Hematopoietic multipotent progenitor cell treated with erythropoietin and hydrocortisone succinate and interleukin-3 and kit ligand, for 4 days (in vitro differentiated cells): ENCODE measurements at regions not wholly inside any gene's neighbourhood (a gene's known extent, or its start where the extent isn't known, plus 50 kb on each side); places are given as distances from the start of the nearest gene placed in this dataset.
"Not testable (repeated sequence)": the region's sequence is repeated elsewhere in the genome, so short reads cannot be mapped to it uniquely, and the experiment has no call there.

Source experiments
- DNase-seq: peaks from one replicate; pipeline ENCODE4 v3.0.0-alpha.2; 2015

DNA sequence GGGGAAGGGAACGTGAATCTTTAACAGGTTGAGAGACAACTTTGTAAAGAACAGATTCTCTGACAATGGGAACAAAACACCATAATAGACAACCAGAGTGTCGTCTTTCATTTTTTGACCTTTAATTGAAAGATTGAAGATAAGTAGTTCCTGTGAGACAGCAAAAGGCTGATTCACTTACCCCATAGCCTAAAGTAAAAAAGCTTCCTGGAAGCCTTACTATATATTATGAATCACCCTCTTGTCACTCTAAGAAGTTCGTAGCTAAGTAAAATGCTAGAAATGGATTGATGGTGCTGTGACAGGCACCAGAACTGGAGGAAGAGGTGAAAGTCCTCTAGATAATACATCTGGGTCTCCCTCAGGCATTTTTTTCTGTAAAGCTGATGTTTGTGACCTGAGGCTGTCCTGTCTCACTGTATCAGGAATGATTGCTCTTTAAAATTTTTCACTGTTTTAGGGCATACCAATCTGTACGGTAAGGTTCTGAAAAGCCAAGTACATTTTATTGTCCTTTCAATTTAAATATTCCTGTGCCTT lies 824.6 kb upstream of the SEMA6D start:
- no peak for DNase-seq

DNA sequence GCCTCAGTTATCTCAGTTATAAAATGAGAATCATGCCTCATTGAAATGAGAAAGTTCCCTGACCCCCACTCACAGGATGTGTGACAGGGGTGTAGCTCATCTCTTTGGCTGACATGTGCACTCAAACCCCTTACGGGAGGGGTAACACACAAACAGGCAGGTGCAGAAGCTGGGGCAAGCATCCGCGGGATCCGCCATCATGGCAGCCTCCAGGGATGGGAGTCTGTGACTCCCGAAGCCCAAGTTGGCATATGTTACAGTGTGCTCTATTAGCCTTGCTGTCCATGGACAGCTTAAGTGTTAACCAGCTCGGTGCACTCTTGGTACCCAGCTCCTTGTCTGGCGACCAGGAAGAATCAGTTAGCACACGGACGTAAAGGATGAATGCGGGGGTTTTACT lies 822.7 kb upstream of the SEMA6D start:
- no peak for DNase-seq

DNA sequence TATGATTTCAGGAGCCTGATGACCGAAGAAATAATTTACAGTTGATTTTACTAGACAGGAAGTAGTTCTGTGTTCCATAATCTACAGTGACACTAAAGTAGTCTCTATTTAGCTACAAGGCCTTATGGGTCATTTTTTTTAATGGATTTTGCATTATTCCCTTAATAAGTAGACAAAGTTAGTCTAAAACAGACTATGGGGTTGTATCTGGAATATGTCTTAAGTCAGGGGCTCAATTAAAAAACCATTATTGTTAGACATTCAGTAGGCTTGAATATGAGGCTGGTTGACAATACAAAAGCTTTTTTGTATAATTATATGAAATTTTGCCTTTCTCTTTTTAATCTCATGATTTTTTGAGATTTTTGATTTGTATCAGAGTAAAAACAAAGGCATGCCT lies 820.0 kb upstream of the SEMA6D start:
- no peak for DNase-seq

DNA sequence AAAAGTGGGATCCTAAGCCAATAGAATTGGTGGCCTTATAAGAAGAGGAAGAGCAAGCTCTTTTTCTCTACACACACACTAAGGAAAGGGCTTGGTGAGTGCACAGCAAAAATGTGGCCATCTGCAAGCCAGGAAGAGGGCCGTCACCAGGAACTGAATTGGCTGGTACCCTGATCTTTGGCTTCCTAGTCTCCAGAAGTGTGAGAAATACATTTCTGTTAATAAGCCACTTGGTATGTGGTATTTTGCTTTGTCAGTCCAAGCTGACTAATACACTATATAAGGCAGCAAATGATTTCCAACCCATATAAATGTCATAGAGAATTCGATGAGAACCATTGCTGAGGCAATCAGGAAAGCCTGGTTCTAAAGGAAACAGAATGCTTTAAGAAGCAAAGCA lies 816.3 kb upstream of the SEMA6D start:
- DNase-seq, result no peak

DNA sequence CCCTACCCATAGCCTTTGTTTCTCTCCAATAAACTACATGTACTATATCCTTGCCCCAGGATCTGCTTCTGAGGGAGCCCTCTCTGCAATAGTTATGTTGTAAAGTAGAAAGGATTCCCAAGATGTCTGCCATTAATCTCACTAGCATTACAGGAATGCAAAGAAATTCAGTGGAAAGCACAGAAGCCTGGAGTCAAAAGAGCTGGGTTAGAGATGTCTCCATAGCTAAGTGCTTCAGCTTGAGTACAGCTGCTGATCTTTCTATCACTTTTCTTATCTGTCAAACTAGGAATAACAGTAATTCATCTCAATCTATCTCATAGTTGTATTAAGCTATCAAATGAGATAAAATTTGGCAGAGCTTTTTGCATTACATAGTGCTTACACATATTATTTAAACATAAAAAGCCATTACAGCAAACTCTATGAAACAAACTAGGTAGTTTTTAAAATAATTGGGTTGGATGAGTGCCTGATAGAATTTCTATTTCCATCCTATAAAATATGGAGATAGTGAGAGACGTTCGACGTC lies 799.5 kb upstream of the SEMA6D start:
- no peak for DNase-seq

DNA sequence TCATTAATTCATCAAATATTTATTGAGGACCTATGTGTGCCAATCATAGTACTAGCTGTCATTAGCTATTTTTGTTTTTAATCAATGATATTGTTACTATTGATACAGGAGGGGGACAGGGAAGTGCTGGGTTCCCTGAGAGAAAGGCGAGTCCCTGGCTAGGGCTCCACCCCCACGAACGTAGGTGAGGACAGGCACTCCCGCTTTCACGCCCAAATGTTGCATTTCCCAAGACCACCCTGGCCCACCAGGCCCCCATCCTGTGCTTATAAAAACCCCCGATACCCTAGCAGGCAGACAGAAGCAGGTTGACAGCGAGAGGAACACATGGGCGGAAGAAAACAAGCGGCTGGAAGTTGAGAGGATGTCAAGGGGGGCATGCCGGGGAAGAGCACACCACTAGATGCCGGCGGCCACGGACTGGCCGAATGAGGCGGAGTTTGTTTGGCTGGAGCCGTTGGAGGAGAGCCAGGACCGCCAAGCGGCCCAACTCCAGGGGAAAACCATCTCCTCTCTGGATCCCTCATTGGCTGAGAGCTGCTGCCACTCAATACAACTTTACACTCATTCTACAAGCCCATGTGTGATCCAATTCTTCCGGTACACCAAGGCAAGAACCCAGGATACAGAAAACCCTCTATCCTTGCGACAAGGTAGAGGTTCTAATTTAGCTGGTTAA lies 798.7 kb upstream of the SEMA6D start:
- no peak for DNase-seq

DNA sequence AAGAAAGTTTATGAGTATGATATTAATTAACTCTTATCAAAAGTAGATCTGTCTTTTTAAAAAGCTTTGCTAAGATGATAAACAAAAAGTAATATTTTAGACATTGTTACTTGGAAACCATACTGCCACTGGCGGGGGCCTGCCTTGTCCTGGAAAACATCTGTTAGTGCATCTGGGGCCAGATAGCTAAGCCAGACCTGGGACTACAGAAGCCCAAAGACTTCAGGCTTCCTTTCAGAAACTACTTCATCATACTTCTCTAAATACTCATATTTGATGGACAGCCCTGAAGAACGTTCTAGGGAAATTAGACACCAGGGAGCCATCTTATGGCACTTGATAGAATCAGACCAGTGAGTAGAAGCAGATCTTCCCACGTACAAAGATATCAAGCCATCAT lies 795.4 kb upstream of the SEMA6D start:
- DNase-seq, result no peak

DNA sequence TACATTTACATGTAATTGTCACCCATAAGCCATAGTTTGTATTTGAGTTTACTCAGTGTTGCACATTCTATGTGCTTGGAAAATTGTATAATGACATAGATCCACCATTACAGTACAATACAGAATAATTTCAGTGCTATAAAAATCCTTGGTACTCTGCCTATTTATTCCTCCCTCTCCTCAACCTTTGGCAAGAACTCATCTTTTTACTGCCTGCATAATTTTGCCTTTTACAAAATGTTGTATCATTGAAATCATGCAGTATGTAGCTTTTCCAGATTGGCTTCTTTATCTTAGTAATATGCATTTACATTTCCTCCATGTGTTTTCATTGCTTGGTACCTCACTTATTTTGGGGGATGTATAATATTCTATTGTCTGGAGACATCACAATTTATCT lies 786.9 kb upstream of the SEMA6D start:
- no peak for DNase-seq

DNA sequence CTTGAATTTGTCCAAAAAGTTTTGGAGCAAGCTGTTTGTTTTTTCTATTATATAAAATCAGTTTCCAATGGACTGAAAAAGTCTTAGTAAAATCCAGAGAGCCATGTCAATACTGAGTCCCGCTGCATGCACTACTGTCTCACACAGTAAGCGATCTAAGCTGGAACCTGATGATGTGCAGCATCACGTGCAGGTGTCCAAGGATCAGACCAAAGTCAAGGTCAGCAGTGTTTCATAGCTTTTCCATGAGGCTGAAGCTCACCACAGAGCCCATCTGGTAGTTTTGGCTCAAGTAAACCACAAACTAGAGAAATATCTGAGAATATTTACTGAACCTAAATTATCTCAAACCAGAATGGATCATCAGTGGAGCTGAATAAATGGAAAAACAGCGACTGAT lies 784.0 kb upstream of the SEMA6D start:
- no peak for DNase-seq

DNA sequence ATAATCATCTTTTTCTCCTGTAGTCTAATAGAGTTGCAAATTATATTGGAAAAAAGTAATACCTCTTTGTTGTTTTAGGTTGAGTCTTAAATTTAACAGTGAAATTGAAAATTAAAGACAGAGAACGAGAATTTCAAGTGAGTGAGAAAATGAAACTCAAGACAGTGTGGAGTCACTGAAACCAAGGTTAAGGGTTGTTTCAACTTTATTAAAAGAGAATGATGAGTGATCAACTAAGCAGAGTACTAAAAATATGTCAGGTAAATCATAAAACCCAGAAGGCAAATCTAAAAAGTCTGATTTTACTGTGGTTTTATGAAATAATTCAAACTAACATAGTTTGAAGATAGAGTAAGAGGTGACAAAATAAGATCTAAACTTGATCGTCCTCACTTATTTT lies 782.5 kb upstream of the SEMA6D start:
- DNase-seq, result no peak

DNA sequence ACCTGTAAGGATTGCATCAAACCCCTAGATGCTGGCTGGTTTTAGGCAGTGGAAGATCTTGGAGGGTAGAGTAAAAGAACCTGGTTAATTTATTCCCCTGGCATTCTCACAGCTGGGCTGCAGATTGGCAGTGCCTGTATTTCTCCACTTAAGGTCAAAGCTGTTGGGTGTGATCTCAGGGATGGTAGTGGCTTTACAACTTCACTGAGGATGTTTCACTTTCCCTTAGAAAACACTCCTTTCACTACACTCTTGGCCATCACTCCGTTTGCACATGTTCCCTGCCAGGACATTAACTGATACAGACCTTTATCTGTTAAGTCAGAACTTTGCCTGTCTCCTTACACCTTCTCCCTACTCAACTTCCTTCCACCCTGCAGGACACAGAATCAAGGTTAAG lies 779.1 kb upstream of the SEMA6D start:
- no peak for DNase-seq

DNA sequence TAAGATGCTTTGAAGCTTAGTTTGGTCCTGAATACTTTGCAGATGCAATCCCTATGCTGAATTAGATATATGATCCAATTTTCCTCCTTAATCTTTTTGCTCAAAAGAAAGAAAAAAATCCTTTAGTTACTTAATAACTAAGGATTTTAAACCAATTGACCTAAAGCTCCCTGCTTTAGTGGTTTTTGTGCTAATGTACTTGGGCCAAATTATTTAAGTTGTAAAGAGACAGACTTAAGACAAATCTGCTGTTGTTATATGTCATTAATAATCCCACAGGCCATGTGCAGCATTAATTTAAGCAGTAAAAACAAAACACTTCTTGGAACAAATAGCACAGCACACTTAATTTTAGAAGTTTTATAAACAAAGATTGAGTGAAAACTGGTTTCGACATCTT lies 776.1 kb upstream of the SEMA6D start:
- DNase-seq, result no peak

DNA sequence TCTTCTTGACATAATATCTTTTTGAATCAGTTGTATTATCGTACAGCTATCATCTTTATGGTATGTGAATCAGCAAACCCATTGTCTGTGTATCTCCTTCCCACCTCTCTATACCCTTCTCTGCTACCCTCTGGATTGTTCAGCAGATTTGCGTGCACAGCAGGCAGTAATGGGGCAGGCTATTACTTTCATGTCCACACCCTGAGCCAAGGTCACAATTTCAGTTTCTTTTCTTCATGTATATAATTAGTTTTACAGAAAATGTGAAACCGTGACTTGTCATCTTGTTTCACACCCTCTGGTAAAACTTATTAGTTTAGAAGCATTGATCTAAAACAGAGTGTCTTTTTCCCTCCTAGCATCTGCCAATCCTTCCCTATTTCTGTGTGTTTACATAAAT lies 770.4 kb upstream of the SEMA6D start:
- no peak for DNase-seq

DNA sequence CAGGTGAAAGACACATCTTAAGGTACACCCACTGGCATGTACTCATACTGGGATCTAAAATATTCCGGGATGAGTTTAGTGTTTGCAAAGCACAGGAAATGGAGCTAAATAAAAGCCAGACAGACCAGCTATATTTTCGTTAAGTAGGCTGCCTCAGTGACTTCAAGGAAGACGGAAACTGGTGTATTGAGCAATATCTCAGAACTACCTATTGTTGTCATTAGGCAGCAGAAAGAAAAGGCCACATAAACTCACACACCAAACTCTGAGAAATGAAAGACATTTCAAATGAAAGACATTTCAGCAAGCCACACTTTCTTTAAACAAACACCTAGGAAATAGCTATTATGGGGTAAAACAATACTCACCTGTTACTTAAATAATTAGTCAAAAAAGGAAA lies 761.7 kb upstream of the SEMA6D start:
- DNase-seq, result no peak

DNA sequence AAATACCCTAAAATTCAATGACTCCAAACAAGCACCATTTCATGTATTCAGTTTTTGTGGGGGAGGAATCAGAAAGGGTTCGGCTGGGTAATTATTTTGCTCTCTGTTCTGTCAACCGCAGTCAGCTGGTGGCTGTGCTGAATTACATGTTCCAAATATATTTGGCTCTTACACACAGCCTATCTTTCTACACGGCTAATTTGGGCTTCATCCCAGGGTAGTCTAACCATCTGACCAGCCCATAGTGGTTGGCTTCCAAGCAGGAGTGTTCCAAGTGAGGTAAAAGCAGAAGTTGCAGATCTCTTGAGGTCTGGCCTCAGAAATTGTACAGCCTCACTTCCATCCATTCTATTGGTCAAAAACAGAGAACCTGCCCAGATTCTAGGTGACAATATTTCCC lies 760.8 kb upstream of the SEMA6D start:
- no peak for DNase-seq

DNA sequence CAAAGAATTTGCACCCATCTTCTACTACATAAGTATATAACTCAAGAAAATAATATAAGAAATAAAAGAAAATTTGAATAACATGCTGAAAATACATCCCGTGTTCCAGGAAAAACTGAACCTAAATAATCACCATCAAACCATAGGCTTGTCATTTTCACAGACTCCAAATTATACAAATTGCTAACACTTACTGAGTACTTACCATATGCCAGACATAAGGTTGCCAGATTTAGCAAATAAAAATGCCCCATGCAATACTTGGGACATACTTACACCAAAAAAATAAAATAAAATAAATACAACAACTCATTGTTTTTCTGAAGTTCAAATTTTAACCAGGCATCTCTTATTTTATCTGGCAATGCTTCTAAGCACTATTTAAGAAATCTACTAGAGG lies 760.4 kb upstream of the SEMA6D start:
- DNase-seq, result no peak

DNA sequence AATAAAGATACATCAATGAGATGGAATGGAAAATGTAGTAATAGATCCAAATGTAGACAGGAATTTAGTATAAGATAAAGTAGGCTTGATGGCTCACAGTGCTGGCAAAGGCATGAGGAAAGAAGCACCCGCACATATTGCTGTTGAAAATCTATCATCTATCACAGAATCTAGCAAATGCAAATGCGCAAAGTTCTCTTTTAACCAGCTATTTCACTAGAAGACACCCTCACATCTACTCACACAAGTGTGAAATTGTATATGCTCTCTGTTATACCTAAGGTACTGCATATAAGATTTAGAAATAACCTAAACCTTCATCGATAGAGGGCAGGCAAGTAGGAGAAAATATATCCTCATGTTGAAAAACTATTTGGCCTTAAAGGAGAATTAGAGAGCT lies 756.7 kb upstream of the SEMA6D start:
- DNase-seq, result no peak

DNA sequence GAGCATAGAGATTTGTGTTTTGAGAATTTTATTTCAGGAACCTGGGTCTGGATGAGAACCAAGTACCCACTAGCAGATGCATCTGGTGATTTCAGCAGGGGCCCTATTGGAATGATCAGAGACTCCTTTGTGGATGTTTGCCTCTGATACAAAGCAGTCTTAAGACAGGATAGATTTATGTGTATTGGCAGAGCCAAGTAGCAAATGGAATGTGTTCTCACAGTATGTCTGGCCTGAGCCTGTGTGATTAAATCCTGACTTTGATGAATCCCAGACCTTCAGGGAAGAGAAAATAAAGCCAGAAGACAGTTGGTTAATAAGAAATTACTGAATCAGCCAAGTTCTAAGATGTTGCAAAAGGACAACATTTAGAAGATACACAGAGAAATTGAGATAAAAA lies 755.5 kb upstream of the SEMA6D start:
- DNase-seq, result no peak

DNA sequence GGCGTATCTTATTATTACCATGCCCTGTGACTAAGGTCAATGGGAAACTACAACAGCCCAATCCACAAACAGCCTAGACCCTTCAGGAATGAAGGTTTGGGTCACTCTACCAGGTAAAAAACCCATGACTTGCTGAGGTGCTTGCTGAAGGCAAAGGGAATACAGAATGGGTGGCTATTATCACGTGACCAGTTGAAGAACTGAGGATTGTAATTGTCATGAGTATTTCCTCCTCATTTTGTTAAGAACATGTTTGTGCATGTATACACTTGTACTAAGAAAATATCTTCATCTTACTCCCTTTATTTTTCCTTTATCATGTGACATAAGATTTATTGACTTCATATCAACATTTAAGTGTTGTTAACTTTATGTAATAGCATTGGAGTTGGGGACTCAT lies 729.2 kb upstream of the SEMA6D start:
- not testable (repeated sequence) for DNase-seq

DNA sequence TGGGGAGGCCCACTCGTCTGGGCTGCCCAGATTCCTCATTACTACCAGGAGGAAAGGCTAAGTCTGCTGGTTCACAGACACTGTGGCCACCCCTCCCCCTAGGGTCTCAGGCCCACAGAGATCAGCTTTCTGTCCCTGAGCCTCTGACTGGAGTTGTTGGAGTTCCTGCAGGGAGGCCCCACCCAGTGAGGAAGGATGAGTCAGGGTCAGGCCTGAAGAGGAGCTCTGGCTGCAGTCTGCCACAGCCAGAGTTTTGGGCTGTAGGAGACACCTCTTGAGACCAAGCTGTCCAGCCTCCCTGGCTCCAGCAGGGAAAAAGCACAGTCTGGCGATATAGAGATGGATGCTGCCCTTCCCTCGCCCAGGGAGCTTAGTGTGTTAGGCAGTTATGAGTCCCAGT lies 720.9 kb upstream of the SEMA6D start:
- DNase-seq, result no peak

DNA sequence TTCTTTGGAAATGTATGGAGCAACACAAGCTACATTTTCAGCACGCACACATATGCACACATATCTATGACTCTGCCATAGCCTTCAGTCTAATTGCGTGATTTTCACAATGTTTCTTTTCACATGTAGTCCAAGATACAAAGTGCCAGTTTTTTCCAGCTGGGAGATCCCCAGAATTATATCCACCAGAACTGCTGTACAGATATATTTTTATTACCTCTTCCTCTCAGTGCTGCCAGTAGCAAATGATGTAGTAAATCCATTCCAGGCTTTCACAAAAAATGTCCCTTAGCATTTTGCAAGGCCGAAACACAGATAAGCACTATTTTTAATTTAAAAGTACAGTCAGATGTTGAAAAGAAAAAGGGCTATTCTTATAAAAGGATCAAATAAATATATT lies 719.8 kb upstream of the SEMA6D start:
- no peak for DNase-seq

DNA sequence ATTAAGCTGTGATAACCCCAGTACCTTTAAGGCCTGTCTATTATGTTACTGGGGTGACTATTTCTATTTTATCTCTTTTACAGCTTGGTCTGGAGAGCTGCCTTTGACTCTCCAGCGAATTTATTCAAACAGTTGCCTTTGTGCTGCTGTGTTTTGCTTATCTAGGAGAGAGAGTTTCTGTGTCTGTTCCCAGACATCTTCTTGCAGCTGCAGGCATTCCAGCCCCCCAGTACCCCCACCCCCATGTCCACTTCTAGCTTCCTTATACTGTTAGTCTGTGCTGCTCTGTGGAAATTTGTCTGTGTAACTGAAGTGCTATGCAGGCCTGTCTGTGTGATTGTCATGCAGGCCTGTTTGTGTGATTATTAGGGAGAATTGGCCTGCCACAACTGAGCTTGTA lies 713.7 kb upstream of the SEMA6D start:
- DNase-seq, result no peak

DNA sequence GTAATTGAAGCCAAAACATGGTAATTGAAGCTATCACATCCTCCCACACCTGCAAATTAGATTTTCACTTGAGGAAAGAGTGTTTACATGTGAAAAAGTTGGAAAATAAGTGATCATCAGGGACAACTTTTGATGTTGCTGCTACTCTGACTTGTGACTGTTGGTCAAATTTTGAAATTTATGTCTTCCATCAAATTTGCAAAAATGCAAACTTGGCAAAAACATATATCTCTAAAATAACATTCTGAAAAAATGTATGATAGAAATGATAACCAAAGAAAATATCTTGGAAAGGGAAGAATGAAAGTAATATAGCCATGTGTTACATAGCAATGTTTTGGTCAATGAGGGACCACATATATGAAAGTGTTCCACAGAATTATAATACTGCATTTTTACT lies 703.9 kb upstream of the SEMA6D start:
- DNase-seq, result no peak

DNA sequence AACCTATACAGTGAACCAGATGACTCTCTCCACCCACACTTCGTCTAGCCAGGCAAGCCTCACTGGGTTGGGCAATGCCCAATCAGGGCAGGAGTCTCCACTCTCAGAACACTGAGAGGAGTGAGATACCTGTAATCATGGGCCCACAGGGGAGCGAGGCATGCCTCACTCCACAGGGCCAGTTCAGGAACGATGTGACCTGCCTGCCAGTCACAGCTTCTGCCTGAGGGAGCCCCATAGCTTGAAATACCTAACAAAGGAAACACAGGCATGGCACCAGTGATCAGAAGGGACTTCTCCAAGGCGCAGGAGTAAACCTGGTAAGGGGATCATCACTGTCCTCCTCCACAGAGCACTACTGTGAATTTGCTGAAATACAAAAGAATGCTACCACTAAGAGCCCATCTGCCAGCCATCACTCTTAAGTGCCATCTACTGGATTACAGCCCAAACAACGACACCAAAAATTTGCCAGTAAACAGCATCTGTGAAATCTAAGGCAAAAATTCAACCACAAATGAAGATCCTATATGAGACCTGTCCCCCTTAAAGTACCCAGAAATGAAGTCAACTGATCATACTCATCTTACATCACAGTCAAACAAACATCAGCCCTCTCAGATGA lies 689.9 kb upstream of the SEMA6D start:
- DNase-seq, result peak; percentile 1
